A549 (cell line): ENCODE measurements at regions not wholly inside any gene's neighbourhood (a gene's known extent, or its start where the extent isn't known, plus 50 kb on each side); places are given as distances from the start of the nearest gene placed in this dataset.

Experiments used
- ATAC-seq, 2 experiments: fragments of 200-7000 bp in 1 of 2; fragments of >200 bp in 1 of 2; cut with Nextera tagmentation in 1 of 2; cut with Tn5 transposase in 1 of 2; 3 replicates each; pipeline versions ENCODE4 v1.8.0 to v1.9.1; 2018 to 2020; ENCODE audit warnings: mild to moderate bottlenecking in 1 of 2, moderate library complexity in 1 of 2
- CTCF ChIA-PET: fragments of 300-600 bp; sonication (Branson Sonifier 250); formaldehyde crosslinking; extraction: SDS; loops from one replicate; lab custom pipeline; 2021; ENCODE audit warnings: antibody characterized with exemption, inconsistent platforms; lab: Yijun Ruan, JAX
- POLR2A ChIA-PET: fragments of 350-600 bp; formaldehyde crosslinking; extraction: SDS; loops from one replicate; lab custom pipeline; 2021; ENCODE audit warnings: antibody characterized with exemption, inconsistent platforms; lab: Yijun Ruan, JAX
- DNase-seq, 2 experiments: peaks; one replicate each; pipeline versions ENCODE4 v3.0.0 to v3.0.0-alpha.2; 2011 to 2016; ENCODE audit warnings: low read depth in 1 of 2, low spot score in 1 of 2
- FAIRE-seq: peaks from 2 replicates; lab custom pipeline; 2011; peaks lifted over from hg19 to GRCh38; lab: Jason Lieb, UNC
- H3K27ac ChIP-seq, 2 experiments: fragments of >200 bp; sonication (Bioruptor Twin); formaldehyde crosslinking; 3 replicates each; pipeline ENCODE4 v1.5.1; 2016 to 2017
- H3K4me1 ChIP-seq: fragments of >200 bp; sonication (Bioruptor Twin); formaldehyde crosslinking; 3 replicates; pipeline ENCODE4 v1.6.1; 2016
- H3K4me2 ChIP-seq: fragments of >200 bp; sonication (Bioruptor Twin); formaldehyde crosslinking; 3 replicates; pipeline ENCODE4 v1.6.1; 2016
- H3K4me3 ChIP-seq: fragments of >200 bp; sonication (Bioruptor Twin); formaldehyde crosslinking; 3 replicates; pipeline ENCODE4 v1.5.1; 2016
- H3K9me3 ChIP-seq: fragments of >200 bp; sonication (Bioruptor Twin); formaldehyde crosslinking; 3 replicates; pipeline ENCODE4 v1.6.1; 2016
- BHLHE40 ChIP-seq: IDR thresholded peaks from 2 replicates; pipeline ENCODE4 v1.6.1; 2012; ENCODE audit warnings: low read depth, low read length, inconsistent platforms
- CBX2 ChIP-seq: fragments of 200-600 bp; sonication (generic); IDR thresholded peaks from 2 replicates; pipeline ENCODE4 v1.6.1; 2016; ENCODE audit warnings: low read depth, mild to moderate bottlenecking, borderline replicate concordance
- CBX8 ChIP-seq: fragments of 200-600 bp; sonication (generic); IDR thresholded peaks from 2 replicates; pipeline ENCODE4 v1.6.1; 2016
- CEBPB ChIP-seq, 2 experiments: fragments of >200 bp in 1 of 2; sonication (Bioruptor Twin) in 1 of 2; formaldehyde crosslinking in 1 of 2; IDR thresholded peaks; 2 replicates each; pipeline ENCODE4 v1.6.1; 2012 to 2016
- EHF ChIP-seq: fragments of 250-450 bp; sonication (Bioruptor Pico); IDR thresholded peaks from 2 replicates; pipeline ENCODE4 v1.5.0; 2020; ENCODE audit warnings: mild to moderate bottlenecking
- EHMT2 ChIP-seq: fragments of 200-600 bp; sonication (generic); IDR thresholded peaks from 2 replicates; pipeline ENCODE4 v1.6.1; 2016; ENCODE audit warnings: antibody characterized with exemption, low read depth, mild to moderate bottlenecking, moderate library complexity
- FOSB ChIP-seq: fragments of 250-450 bp; sonication (Bioruptor Pico); IDR thresholded peaks from 2 replicates; pipeline ENCODE4 v1.5.0; 2020; ENCODE audit warnings: mild to moderate bottlenecking, moderate library complexity
- FOSL2 ChIP-seq, 2 experiments: fragments of 450-650 bp in 1 of 2; fragments of >200 bp in 1 of 2; sonication (Bioruptor Twin) in 1 of 2; formaldehyde crosslinking; IDR thresholded peaks; 2 replicates each; pipeline versions ENCODE4 v1.5.0 to v1.6.1; 2016 to 2020; ENCODE audit warnings: mild to moderate bottlenecking in 1 of 2, moderate library complexity in 1 of 2
- FOXS1 ChIP-seq: fragments of 250-450 bp; sonication (Bioruptor Pico); IDR thresholded peaks from 2 replicates; pipeline ENCODE4 v1.5.0; 2020; ENCODE audit warnings: mild to moderate bottlenecking, moderate library complexity
- HMGXB4 ChIP-seq: fragments of 250-450 bp; sonication (Bioruptor Pico); IDR thresholded peaks from 2 replicates; pipeline ENCODE4 v1.5.0; 2021; ENCODE audit warnings: mild to moderate bottlenecking, moderate library complexity, borderline replicate concordance
- JUNB ChIP-seq: fragments of >200 bp; sonication (Bioruptor Twin); formaldehyde crosslinking; IDR thresholded peaks from 2 replicates; pipeline ENCODE4 v1.6.1; 2016
- KDM5A ChIP-seq: fragments of 200-600 bp; sonication (generic); IDR thresholded peaks from 2 replicates; pipeline ENCODE4 v1.6.1; 2016; ENCODE audit warnings: antibody characterized with exemption, mild to moderate bottlenecking
- MAX ChIP-seq: IDR thresholded peaks from 2 replicates; pipeline ENCODE4 v1.6.1; 2012
- MAZ ChIP-seq: fragments of 150-350 bp; IDR thresholded peaks from 2 replicates; pipeline ENCODE4 v1.6.1; 2014; ENCODE audit warnings: antibody characterized with exemption, low read depth, low read length, borderline replicate concordance
- MYC ChIP-seq: IDR thresholded peaks from 2 replicates; pipeline ENCODE4 v1.6.1; 2012; ENCODE audit warnings: mild to moderate bottlenecking, inconsistent platforms, low read length, improper control_type of control experiment, borderline replicate concordance
- NFE2L2 ChIP-seq: fragments of 150-350 bp; conservative IDR thresholded peaks from 2 replicates; pipeline ENCODE4 v1.6.1; 2014; ENCODE audit warnings: low read length
- NPAS2 ChIP-seq: fragments of 250-450 bp; sonication (Bioruptor Pico); IDR thresholded peaks from 2 replicates; pipeline ENCODE4 v1.8.0; 2022; ENCODE audit warnings: mild to moderate bottlenecking, moderate library complexity, borderline replicate concordance
- PBX3 ChIP-seq: IDR thresholded peaks from 2 replicates; pipeline ENCODE4 v1.6.1; 2012
- PHF8 ChIP-seq: fragments of 200-600 bp; sonication (generic); IDR thresholded peaks from 2 replicates; pipeline ENCODE4 v1.6.1; 2016; ENCODE audit warnings: low read depth, mild to moderate bottlenecking, antibody characterized with exemption, moderate library complexity, borderline replicate concordance
- RARB ChIP-seq: fragments of 250-450 bp; sonication (Bioruptor Pico); IDR thresholded peaks from 2 replicates; pipeline ENCODE4 v1.8.0; 2021; ENCODE audit warnings: mild to moderate bottlenecking, moderate library complexity
- RCOR1 ChIP-seq: fragments of 150-350 bp; IDR thresholded peaks from 2 replicates; pipeline ENCODE4 v1.6.1; 2014; ENCODE audit warnings: antibody characterized with exemption, low read length, low read depth
- RFX5 ChIP-seq: fragments of 450-650 bp; IDR thresholded peaks from 2 replicates; pipeline ENCODE4 v1.7.1; 2014; ENCODE audit warnings: antibody characterized with exemption, mild to moderate bottlenecking, moderate library complexity
- SMC3 ChIP-seq: fragments of >200 bp; sonication (Bioruptor Twin); formaldehyde crosslinking; IDR thresholded peaks from 3 replicates; pipeline ENCODE4 v1.6.1; 2018; ENCODE audit warnings: inconsistent platforms
- TFCP2L1 ChIP-seq: fragments of 250-450 bp; sonication (Bioruptor Pico); IDR thresholded peaks from 2 replicates; pipeline ENCODE4 v1.5.0; 2021; ENCODE audit warnings: mild to moderate bottlenecking
- TP53 ChIP-seq: fragments of 250-450 bp; sonication (Bioruptor Pico); IDR thresholded peaks from 2 replicates; pipeline ENCODE4 v1.5.0; 2021; ENCODE audit warnings: mild to moderate bottlenecking, moderate library complexity
- USF2 ChIP-seq: fragments of 450-650 bp; IDR thresholded peaks from 2 replicates; pipeline ENCODE4 v1.6.1; 2014; ENCODE audit warnings: antibody characterized with exemption
- ZNF302 ChIP-seq: fragments of 250-450 bp; sonication (Bioruptor Pico); IDR thresholded peaks from 2 replicates; pipeline ENCODE4 v1.9.0; 2021; ENCODE audit warnings: inconsistent platforms, mild to moderate bottlenecking, moderate library complexity
- ZSCAN20 ChIP-seq: fragments of 250-450 bp; sonication (Bioruptor Pico); IDR thresholded peaks from 2 replicates; pipeline ENCODE4 v1.8.0; 2022; ENCODE audit warnings: mild to moderate bottlenecking, moderate library complexity
- WGBS: methylation state at CpG from one replicate; pipeline ENCODE4 v1.1.6; 2017; ENCODE audit errors: missing lambda C conversion rate; 5-methylcytosine and 5-hydroxymethylcytosine counted together

DNA sequence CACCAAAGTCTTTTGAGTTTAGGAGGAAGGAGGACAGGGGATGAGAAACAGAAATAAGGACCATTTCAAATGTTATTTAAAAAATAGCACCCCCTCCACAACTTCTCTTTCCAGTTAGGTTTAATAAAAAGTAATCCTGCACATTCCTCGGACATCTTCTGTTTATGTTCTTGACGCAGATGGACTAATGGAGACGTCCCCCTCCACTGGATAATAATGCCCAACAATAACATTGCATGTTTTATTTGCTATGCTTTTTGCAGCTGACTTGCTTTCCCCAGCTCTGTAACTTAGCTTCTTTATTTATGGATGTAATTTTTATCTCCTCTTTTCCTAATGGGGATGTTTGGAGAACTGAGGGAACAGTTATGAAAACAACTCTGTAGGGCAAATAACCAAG is 89.5 kb downstream of the MAT2B start:
- FAIRE-seq = no peak
- 0% methylated on average over 3 of the region's 3 CpGs for WGBS
- Histone ChIP-seq H3K4me2 (no peak overlapping the region), H3K4me3 (no peak overlapping the region), H3K9me3 (no peaks in the 10 kb centered on the region), H3K27ac (no peak overlapping the region), H3K4me1 (no peaks in the 10 kb centered on the region)
- ChIA-PET POLR2A (no interaction called here), CTCF (interaction anchor here (0.9 kb wide), 1 partner anchor 101 kb away, joined by 3 read pairs; no protein-coding TSS in a partner anchor)
- TF ChIP-seq CBX8 = no peak
- no peak for TF ChIP-seq HMGXB4
- no peak for TF ChIP-seq TFCP2L1
- TF ChIP-seq PHF8 = no peak
- TF ChIP-seq EHMT2 = no peak
- TF ChIP-seq RARB (CRISPR knock-in tag) = no peak
- TF ChIP-seq JUNB = no peak
- TF ChIP-seq FOSB = no peak
- TF ChIP-seq FOXS1 (CRISPR knock-in tag) = no peak
- TF ChIP-seq USF2 = no peak
- no peak for TF ChIP-seq TP53 (CRISPR knock-in tag)
- TF ChIP-seq ZNF302 = no peak
- no peak for TF ChIP-seq CEBPB (IDR thresholded peaks at IDR 0.05)
- no peak for TF ChIP-seq KDM5A
- TF ChIP-seq FOSL2 (IDR thresholded peaks at IDR 0.05) = no peak
- TF ChIP-seq FOSL2 (CRISPR knock-in tag; IDR thresholded peaks at IDR 0.05) = no peak
- no peak for TF ChIP-seq NPAS2 (CRISPR knock-in tag)
- TF ChIP-seq BHLHE40 = no peak
- no peak for TF ChIP-seq CBX2
- TF ChIP-seq SMC3 = no peak
- ATAC-seq = no peak
- DNase-seq = no peak

DNA sequence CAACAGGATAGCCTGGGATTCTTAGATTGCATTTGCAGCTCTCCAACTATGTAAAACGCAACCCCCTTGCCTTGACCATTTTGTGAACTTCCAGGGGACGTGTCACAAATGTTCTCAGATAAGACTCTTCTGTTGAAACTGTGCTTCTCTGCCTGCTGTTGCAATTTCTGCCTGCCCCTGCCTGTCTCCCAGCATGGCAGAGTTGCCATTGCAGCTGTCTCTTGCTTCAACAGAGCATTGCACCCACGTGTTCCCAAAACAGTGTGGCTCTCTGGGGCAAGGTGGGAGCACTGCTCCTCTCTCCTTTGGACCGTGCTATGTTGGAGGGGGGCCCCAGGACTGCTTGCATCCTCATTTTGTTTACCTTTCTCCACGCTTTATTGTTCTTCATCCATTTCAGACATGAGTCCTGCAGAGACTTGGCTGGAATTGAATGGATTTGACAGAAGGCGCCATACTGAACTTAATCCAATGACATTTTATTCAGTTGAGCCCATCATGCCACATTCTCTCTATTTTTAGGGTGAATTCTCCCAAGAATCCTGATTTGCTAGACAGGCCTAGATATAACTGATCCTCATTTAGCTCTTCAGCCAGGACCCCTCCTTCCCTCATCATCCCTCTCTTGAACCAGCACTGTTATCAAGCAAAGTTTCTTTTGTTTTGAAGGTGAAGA is 90.7 kb downstream of the MAT2B start:
- Histone ChIP-seq H3K4me2 (no peak overlapping the region), H3K4me3 (no peak overlapping the region), H3K4me1 (no peaks in the 10 kb centered on the region), H3K9me3 (no peaks in the 10 kb centered on the region), H3K27ac (no peak overlapping the region)
- TF ChIP-seq HMGXB4 = no peak
- TF ChIP-seq EHF = no peak
- TF ChIP-seq RFX5 = no peak
- no peak for TF ChIP-seq PBX3
- no peak for TF ChIP-seq ZSCAN20 (CRISPR knock-in tag)
- no peak for TF ChIP-seq KDM5A
- no peak for TF ChIP-seq TFCP2L1
- no peak for TF ChIP-seq NFE2L2
- TF ChIP-seq MAZ = no peak
- no peak for TF ChIP-seq RCOR1
- no peak for TF ChIP-seq MAX
- TF ChIP-seq MYC = no peak
- ChIA-PET POLR2A (no interaction called here), CTCF (no interaction called here)
- under 1% methylated on average over 6 of the region's 6 CpGs for WGBS
- DNase-seq (no peak), ATAC-seq (no peak), FAIRE-seq (no peak)
